ENCODE measurements at regions not wholly inside any gene's neighbourhood (a gene's known extent, or its start where the extent isn't known, plus 50 kb on each side); places are given as distances from the start of the nearest gene placed in this dataset.

- DNase-seq (ENCODE audit: low read depth) = no peak
- H3K4me3 ChIP-seq (ENCODE audit: low read length) = no peak overlapping the region
- TF ChIP-seq CTCF (IDR thresholded peaks at IDR 0.05; ENCODE audit: insufficient read depth, low read depth, low read length, missing control alignments) = no peak
These were observed 653.5 kb upstream of the MGMT start for GRCh38 chr10:128813574-128813973.

- no peak overlapping the region for H3K4me3 ChIP-seq (ENCODE audit: low read length)
- no peak for TF ChIP-seq CTCF (IDR thresholded peaks at IDR 0.05; ENCODE audit: insufficient read depth, low read depth, low read length, missing control alignments)
- no peak for DNase-seq (ENCODE audit: low read depth)
These were observed 653.0 kb upstream of the MGMT start for GRCh38 chr10:128814024-128814423.

GRCh38 chr10:128814782-128815181 is 652.3 kb upstream of the MGMT start:
- DNase-seq (ENCODE audit: low read depth) = no peak
- TF ChIP-seq CTCF (IDR thresholded peaks at IDR 0.05; ENCODE audit: insufficient read depth, low read depth, low read length, missing control alignments) = no peak
- H3K4me3 ChIP-seq (ENCODE audit: low read length) = no peak overlapping the region

- TF ChIP-seq CTCF (IDR thresholded peaks at IDR 0.05; ENCODE audit: insufficient read depth, low read depth, low read length, missing control alignments) = no peak
- no peak for DNase-seq (ENCODE audit: low read depth)
- no peak overlapping the region for H3K4me3 ChIP-seq (ENCODE audit: low read length)
These were observed 650.3 kb upstream of the MGMT start for GRCh38 chr10:128816726-128817125.

- DNase-seq (ENCODE audit: low read depth) = no peak
- TF ChIP-seq CTCF (IDR thresholded peaks at IDR 0.05; ENCODE audit: insufficient read depth, low read depth, low read length, missing control alignments) = no peak
- H3K4me3 ChIP-seq (ENCODE audit: low read length) = no peak overlapping the region
These were observed 649.4 kb upstream of the MGMT start for GRCh38 chr10:128817636-128818035.

GRCh38 chr10:128820663-128821062 is 646.4 kb upstream of the MGMT start:
- TF ChIP-seq CTCF (IDR thresholded peaks at IDR 0.05; ENCODE audit: insufficient read depth, low read depth, low read length, missing control alignments) = no peak
- no peak for DNase-seq (ENCODE audit: low read depth)
- H3K4me3 ChIP-seq (ENCODE audit: low read length) = no peak overlapping the region

- no peak for TF ChIP-seq CTCF (IDR thresholded peaks at IDR 0.05; ENCODE audit: insufficient read depth, low read depth, low read length, missing control alignments)
- H3K4me3 ChIP-seq (ENCODE audit: low read length) = no peak overlapping the region
- no peak for DNase-seq (ENCODE audit: low read depth)
These were observed 643.8 kb upstream of the MGMT start for GRCh38 chr10:128823201-128823600.

Measured in epithelial cell of esophagus (primary cell).